ENCODE measurements at regions not wholly inside any gene's neighbourhood (a gene's known extent, or its start where the extent isn't known, plus 50 kb on each side); places are given as distances from the start of the nearest gene placed in this dataset.

DNA sequence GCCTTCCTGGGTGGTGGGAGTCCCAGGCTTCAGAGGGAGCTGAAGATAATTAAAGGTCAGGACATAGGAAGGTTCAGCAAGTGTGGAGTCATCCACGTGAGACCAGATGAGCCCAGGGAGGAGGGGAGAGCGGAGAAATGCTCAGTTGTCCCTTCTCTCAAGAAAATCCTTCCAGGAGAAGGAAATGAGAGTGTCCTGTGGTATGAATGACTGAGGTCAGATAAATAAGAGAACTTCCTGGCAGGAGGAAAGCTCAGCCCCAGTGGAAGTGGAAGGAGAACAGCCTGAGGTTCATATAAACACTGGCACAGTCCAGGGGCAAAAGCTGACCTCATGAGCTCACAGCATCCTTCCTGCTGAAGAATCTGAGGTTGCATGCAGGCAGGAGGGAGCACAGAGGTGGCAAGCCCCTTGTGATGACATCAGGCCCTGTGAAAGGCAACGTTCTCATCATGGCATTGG lies 97.6 kb downstream of the NAV1 start:
- TF ChIP-seq, protein P1, sequence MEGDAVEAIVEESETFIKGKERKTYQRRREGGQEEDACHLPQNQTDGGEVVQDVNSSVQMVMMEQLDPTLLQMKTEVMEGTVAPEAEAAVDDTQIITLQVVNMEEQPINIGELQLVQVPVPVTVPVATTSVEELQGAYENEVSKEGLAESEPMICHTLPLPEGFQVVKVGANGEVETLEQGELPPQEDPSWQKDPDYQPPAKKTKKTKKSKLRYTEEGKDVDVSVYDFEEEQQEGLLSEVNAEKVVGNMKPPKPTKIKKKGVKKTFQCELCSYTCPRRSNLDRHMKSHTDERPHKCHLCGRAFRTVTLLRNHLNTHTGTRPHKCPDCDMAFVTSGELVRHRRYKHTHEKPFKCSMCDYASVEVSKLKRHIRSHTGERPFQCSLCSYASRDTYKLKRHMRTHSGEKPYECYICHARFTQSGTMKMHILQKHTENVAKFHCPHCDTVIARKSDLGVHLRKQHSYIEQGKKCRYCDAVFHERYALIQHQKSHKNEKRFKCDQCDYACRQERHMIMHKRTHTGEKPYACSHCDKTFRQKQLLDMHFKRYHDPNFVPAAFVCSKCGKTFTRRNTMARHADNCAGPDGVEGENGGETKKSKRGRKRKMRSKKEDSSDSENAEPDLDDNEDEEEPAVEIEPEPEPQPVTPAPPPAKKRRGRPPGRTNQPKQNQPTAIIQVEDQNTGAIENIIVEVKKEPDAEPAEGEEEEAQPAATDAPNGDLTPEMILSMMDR (IDR thresholded peaks at IDR 0.05) = no peak
- TF ChIP-seq POLR2A (IDR thresholded peaks at IDR 0.05) = no peak

All from right lobe of liver (tissue), 4 donors.